ENCODE measurements at regions not wholly inside any gene's neighbourhood (a gene's known extent, or its start where the extent isn't known, plus 50 kb on each side); places are given as distances from the start of the nearest gene placed in this dataset.

- no peak for DNase-seq
These were observed 118.9 kb downstream of the IRS1 start for GRCh38 chr2:226680719-226681118.

- no peak for DNase-seq
These were observed 120.1 kb downstream of the IRS1 start for GRCh38 chr2:226679389-226680065.

GRCh38 chr2:226678422-226678821, 121.2 kb downstream of the IRS1 start:
- DNase-seq: no peak

GRCh38 chr2:226677080-226677479, 122.5 kb downstream of the IRS1 start:
- DNase-seq: no peak

- DNase-seq: no peak
These were observed 123.0 kb downstream of the IRS1 start for GRCh38 chr2:226676618-226677017.

GRCh38 chr2:226674123-226674522, 125.5 kb downstream of the IRS1 start:
- DNase-seq: no peak

GRCh38 chr2:226673314-226673723, 126.3 kb downstream of the IRS1 start:
- no peak for DNase-seq

GRCh38 chr2:226671141-226671676, 128.4 kb downstream of the IRS1 start:
- no peak for DNase-seq

GRCh38 chr2:226669905-226670304, 129.7 kb downstream of the IRS1 start:
- DNase-seq: no peak

- no peak for DNase-seq
These were observed 130.4 kb downstream of the IRS1 start for GRCh38 chr2:226669249-226669648.

GRCh38 chr2:226667736-226668135, 131.9 kb downstream of the IRS1 start:
- no peak for DNase-seq

- no peak for DNase-seq
These were observed 134.3 kb downstream of the IRS1 start for GRCh38 chr2:226665306-226665831.

- no peak for DNase-seq
These were observed 135.0 kb downstream of the IRS1 start for GRCh38 chr2:226664661-226665060.

GRCh38 chr2:226664140-226664539, 135.5 kb downstream of the IRS1 start:
- no peak for DNase-seq

GRCh38 chr2:226661789-226662545, 137.7 kb downstream of the IRS1 start:
- DNase-seq: no peak

- no peak for DNase-seq
These were observed 139.1 kb downstream of the IRS1 start for GRCh38 chr2:226660526-226660925.

- DNase-seq: no peak
These were observed 139.5 kb downstream of the IRS1 start for GRCh38 chr2:226660124-226660523.

- DNase-seq: no peak
These were observed 140.2 kb downstream of the IRS1 start for GRCh38 chr2:226659410-226659809.

- DNase-seq: no peak
These were observed 141.1 kb downstream of the IRS1 start for GRCh38 chr2:226658555-226658954.

GRCh38 chr2:226657340-226658053, 142.1 kb downstream of the IRS1 start:
- no peak for DNase-seq

- no peak for DNase-seq
These were observed 143.3 kb downstream of the IRS1 start for GRCh38 chr2:226656367-226656766.

- DNase-seq: no peak
These were observed 143.7 kb downstream of the IRS1 start for GRCh38 chr2:226655871-226656270.

All from DMS79 treated with DMSO at 0.1 percent for 48 hours (cell line).